ENCODE measurements at regions not wholly inside any gene's neighbourhood (a gene's known extent, or its start where the extent isn't known, plus 50 kb on each side); places are given as distances from the start of the nearest gene placed in this dataset.
A peak's percentile ranks its signal among the peaks of the same experiment; 100 is the strongest.
"Not testable (repeated sequence)": the region's sequence is repeated elsewhere in the genome, so short reads cannot be mapped to it uniquely, and the experiment has no call there.

DNA sequence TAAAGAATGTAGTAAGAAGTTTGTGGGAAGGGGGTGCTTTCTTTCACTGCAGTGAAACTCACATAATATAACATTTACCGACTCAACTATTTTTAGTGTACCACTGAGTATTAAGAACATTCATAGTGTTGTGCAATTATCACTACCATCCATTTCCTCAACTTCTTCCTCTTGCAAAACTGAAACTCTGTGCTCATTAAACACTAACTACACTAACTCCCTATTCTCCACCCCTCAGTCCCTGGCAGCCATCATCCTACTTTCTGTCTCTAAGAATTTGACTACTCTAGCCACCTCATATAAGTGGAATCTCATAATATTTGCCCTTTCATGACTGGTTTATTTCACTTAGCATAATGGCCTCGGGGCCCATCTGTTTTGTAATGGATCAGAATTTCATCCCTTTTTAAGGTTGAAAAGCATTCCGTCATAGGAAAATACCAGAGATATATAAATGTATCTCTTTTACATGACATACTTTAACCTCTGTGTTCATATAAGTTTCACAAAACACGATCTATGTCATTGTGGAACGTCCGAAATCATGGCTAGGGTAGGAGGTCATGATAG, 56.3 kb upstream of the DIRAS2 start:
- 5 to 98% (median 89%) methylated on average over 1 to 6 of the region's 6 CpGs for WGBS, 10 experiments
- ATAC-seq (replicated peaks in 6 of 8), result peak in 1 of 8 experiments; percentile 43

GRCh38 chr9:90697808-90698207, 55.2 kb upstream of the DIRAS2 start:
- ATAC-seq (replicated peaks in 6 of 8), result no peak
- WGBS, 10 experiments, result 0 to 100% (median 55%) methylated on average over 1 to 4 of the region's 5 CpGs; no CpG with 5 or more reads in 4 of the 10 experiments
- in situ Hi-C loops (cut with MboI; ENCODE audit: low pct_unique_long_range_greater_than_20kb in 2 of 9, low sequenced_read_pairs in 9 of 9, unreplicated experiment in 9 of 9), result no loop called here
- Histone ChIP-seq H3K4me1 (replicated peaks in 1 of 2) (no peaks in the 10 kb centered on the region), H3K4me3 (no peak overlapping the region), H3K27ac (no peak overlapping the region)

More for the DNA sequence above, 56.3 kb upstream of the DIRAS2 start:
- in situ Hi-C loops (cut with MboI; ENCODE audit: low pct_unique_long_range_greater_than_20kb in 2 of 9, low sequenced_read_pairs in 9 of 9, unreplicated experiment in 9 of 9), result no loop called here
- Histone ChIP-seq H3K4me3 (no peak overlapping the region), H3K4me1 (replicated peaks in 1 of 2) (no peaks in the 10 kb centered on the region), H3K27ac (no peak overlapping the region)

GRCh38 chr9:90694187-90694586, 51.6 kb upstream of the DIRAS2 start:
- in situ Hi-C loops (cut with MboI; ENCODE audit: low pct_unique_long_range_greater_than_20kb in 2 of 9, low sequenced_read_pairs in 9 of 9, unreplicated experiment in 9 of 9); ATAC-seq (replicated peaks in 6 of 8); H3K4me3 ChIP-seq; H3K27ac ChIP-seq; H3K4me1 ChIP-seq (replicated peaks in 1 of 2): not testable (repeated sequence)
- 20 to 100% (median 60%) methylated on average over 1 of the region's 1 CpG; no CpG with 5 or more reads in 5 of the 10 experiments for WGBS, 10 experiments

All from motor neuron (in vitro differentiated cells).